HUES48 (cell line): ENCODE measurements at regions not wholly inside any gene's neighbourhood (a gene's known extent, or its start where the extent isn't known, plus 50 kb on each side); places are given as distances from the start of the nearest gene placed in this dataset.

Experiments used
- H3K27ac ChIP-seq: one replicate; pipeline ENCODE4 v1.7.0; 2013; ENCODE audit warnings: low read depth, low read length, inconsistent platforms
- H3K27me3 ChIP-seq: 2 replicates; pipeline ENCODE4 v1.6.1; 2013; ENCODE audit warnings: mild to moderate bottlenecking, low read length; ENCODE audit not compliant: control insufficient read depth, insufficient read depth
- H3K36me3 ChIP-seq: 2 replicates; pipeline ENCODE4 v1.6.1; 2013; ENCODE audit warnings: low read length; ENCODE audit not compliant: control insufficient read depth, insufficient read depth
- H3K4me1 ChIP-seq: 2 replicates; pipeline ENCODE4 v1.6.1; 2013; ENCODE audit warnings: mild to moderate bottlenecking, low read length; ENCODE audit not compliant: control insufficient read depth, insufficient read depth
- H3K4me3 ChIP-seq: 2 replicates; pipeline ENCODE4 v1.5.1; 2013; ENCODE audit warnings: mild to moderate bottlenecking, low read depth, low read length
- H3K9ac ChIP-seq: 2 replicates; pipeline ENCODE4 v1.6.1; 2013; ENCODE audit warnings: mild to moderate bottlenecking, low read depth, low read length, moderate library complexity
- H3K9me3 ChIP-seq: 2 replicates; pipeline ENCODE4 v1.6.1; 2013; ENCODE audit warnings: low read length; ENCODE audit not compliant: control insufficient read depth, insufficient read depth

- Histone ChIP-seq H3K9me3 (no peaks in the 10 kb centered on the region), H3K4me1 (no peaks in the 10 kb centered on the region), H3K36me3 (no peaks in the 10 kb centered on the region), H3K9ac (no peak overlapping the region), H3K27ac (no peak overlapping the region), H3K27me3 (no peaks in the 10 kb centered on the region), H3K4me3 (no peak overlapping the region)
Measured at GRCh38 chr13:21895779-21896178, 224.9 kb downstream of the FGF9 start.

DNA sequence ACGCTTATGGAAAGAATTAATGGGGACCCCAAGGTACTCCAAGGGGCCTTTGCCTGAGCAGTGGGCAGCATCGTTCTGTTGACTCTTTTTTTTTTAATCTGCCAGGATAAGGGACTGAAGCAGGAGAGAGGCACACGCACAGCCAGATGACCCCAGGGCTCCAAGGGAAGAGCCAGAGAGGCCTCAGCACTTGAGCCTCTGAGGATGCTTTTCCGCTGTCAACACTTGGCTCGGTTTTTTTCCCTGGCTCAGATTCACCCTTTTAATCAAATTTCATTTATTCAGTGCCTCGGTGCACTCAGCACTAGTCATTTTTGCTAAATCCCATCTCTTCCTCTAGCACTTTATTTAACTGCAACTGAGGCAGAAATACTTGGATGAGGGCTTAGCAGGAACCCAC, 226.3 kb downstream of the FGF9 start:
- H3K9ac ChIP-seq, result no peak overlapping the region
- H3K4me1 ChIP-seq, result no peaks in the 10 kb centered on the region
- no peak overlapping the region for H3K4me3 ChIP-seq
- H3K27me3 ChIP-seq, result no peaks in the 10 kb centered on the region
- H3K27ac ChIP-seq, result no peak overlapping the region
- H3K36me3 ChIP-seq, result no peaks in the 10 kb centered on the region
- no peaks in the 10 kb centered on the region for H3K9me3 ChIP-seq

GRCh38 chr13:21898459-21898858, 227.6 kb downstream of the FGF9 start:
- H3K4me1 ChIP-seq, result no peaks in the 10 kb centered on the region

GRCh38 chr13:21898945-21899344, 228.1 kb downstream of the FGF9 start:
- H3K27ac ChIP-seq, result no peak overlapping the region
- no peaks in the 10 kb centered on the region for H3K36me3 ChIP-seq
- no peaks in the 10 kb centered on the region for H3K9me3 ChIP-seq
- H3K9ac ChIP-seq, result no peak overlapping the region
- no peaks in the 10 kb centered on the region for H3K27me3 ChIP-seq
- H3K4me3 ChIP-seq, result no peak overlapping the region
- H3K4me1 ChIP-seq, result no peaks in the 10 kb centered on the region

More at GRCh38 chr13:21898459-21898858, 227.6 kb downstream of the FGF9 start:
- H3K27me3 ChIP-seq, result no peaks in the 10 kb centered on the region
- no peak overlapping the region for H3K9ac ChIP-seq
- no peak overlapping the region for H3K4me3 ChIP-seq
- no peaks in the 10 kb centered on the region for H3K36me3 ChIP-seq
- no peaks in the 10 kb centered on the region for H3K9me3 ChIP-seq
- no peak overlapping the region for H3K27ac ChIP-seq

DNA sequence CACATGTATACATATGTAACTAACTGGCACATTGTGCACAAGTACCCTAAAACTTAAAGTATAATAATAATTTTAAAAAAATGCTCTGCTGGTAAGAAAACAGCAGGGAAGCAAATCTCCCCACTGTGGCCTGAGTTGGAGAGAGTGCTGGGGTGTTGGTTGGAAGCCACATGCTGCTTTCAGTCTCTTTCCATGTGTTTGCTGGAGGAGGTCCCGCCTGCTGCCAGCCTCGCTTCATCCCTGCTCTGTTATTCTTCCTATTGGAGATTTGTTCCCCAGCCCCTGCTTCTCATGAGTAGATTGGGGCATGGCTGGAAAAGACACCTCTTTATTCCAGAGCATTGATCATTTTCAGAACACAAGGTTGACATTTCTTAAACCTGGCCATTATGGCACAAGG, 230.5 kb downstream of the FGF9 start:
- Histone ChIP-seq H3K9ac (no peak overlapping the region), H3K4me1 (no peaks in the 10 kb centered on the region), H3K27me3 (no peaks in the 10 kb centered on the region), H3K4me3 (no peak overlapping the region), H3K9me3 (no peaks in the 10 kb centered on the region), H3K27ac (no peak overlapping the region), H3K36me3 (no peaks in the 10 kb centered on the region)

DNA sequence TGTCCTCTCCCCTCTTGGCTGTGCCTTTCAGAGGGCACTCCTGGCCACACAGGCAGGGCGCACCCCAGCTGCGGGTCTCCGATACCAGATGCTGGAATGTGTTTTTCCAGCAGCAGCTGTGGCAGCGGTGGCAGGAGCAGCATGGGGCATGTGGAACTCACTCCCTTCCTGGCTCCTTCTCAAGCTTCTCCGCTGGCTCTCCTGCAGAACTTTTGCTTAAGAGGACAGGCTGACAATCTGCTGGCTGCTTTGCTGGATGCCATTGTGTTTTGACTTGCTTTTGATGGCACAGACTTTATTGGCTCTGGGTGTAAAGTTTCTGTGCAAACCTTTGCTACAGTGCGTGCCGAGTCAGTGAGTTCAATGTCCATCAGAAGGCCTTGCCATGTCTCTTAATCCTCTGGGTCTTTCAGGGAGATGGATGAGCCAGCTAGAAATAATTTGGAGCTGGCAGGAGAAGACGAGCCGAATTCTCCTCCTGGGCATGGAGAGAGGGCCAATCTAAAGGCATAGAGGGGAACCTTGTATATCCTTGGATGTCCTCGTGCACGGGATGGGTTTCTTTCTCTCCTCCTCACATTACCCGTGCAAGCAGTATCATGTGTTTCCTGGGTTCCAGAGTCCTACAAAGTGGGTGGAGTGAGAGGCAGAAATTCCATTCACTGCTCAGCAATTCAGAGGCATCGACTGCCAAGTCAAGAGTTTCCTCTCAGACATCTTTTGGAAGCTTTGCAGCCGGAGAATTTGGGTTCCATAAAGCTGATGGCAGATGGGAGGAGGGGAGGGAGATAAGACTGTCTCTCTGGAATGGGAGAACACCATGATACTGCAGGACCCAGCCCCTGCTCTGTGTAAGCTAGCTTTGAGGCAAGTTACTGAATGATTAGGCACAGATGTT, 231.2 kb downstream of the FGF9 start:
- H3K4me3 ChIP-seq, result no peak overlapping the region
- H3K27me3 ChIP-seq, result no peaks in the 10 kb centered on the region
- no peaks in the 10 kb centered on the region for H3K36me3 ChIP-seq
- H3K4me1 ChIP-seq, result no peaks in the 10 kb centered on the region
- H3K9me3 ChIP-seq, result no peaks in the 10 kb centered on the region
- no peak overlapping the region for H3K9ac ChIP-seq
- H3K27ac ChIP-seq, result no peak overlapping the region

DNA sequence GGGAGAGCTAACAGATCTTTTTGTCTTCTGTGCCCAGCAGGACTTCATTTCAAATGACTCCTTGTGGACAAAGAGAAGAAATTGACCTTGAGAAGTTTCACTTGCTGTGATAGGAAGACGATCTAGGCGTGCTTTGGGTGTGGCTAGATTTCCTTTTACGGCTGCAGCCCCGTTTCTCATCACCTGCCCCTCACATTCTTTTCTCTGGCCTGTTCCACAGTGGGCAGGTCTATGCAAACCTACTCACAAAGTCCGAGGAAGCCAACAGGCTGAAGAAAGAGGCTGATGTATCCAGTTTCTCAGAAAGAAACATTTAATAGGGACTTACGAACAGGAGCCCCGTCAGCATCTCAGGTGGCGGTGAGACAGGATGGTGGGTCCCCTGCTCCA, 231.8 kb downstream of the FGF9 start:
- no peaks in the 10 kb centered on the region for H3K36me3 ChIP-seq
- no peak overlapping the region for H3K9ac ChIP-seq
- H3K27ac ChIP-seq, result no peak overlapping the region
- H3K4me1 ChIP-seq, result no peaks in the 10 kb centered on the region
- no peaks in the 10 kb centered on the region for H3K9me3 ChIP-seq
- H3K4me3 ChIP-seq, result no peak overlapping the region
- no peaks in the 10 kb centered on the region for H3K27me3 ChIP-seq

- Histone ChIP-seq H3K27ac (no peak overlapping the region), H3K4me3 (no peak overlapping the region), H3K9ac (no peak overlapping the region), H3K9me3 (no peaks in the 10 kb centered on the region), H3K4me1 (no peaks in the 10 kb centered on the region), H3K27me3 (no peaks in the 10 kb centered on the region), H3K36me3 (no peaks in the 10 kb centered on the region)
Measured at GRCh38 chr13:21905486-21905885, 234.6 kb downstream of the FGF9 start.

DNA sequence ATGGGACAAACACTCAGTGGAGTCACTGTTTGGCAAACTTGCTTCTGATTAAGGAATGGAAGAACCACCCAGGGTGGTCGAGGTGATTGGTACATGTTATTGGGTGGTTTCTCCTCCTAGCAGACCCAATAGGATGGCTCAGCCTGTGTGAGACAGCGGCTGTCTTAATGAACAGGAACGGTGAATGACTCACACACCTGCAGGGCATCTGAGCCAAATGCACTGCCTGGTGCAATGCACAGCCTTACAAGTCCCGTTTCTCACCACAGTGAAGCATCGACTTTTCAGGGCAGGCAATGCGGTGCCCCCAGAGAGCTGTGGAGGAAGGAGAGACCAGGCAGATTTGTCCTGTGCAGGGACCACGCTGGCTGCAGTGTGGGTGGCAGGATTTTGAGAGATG, 238.5 kb downstream of the FGF9 start:
- no peaks in the 10 kb centered on the region for H3K27me3 ChIP-seq
- peaks cover 9% of the 10 kb centered on the region; the same call in 1 of the 2 replicates for H3K4me1 ChIP-seq
- no peak overlapping the region for H3K4me3 ChIP-seq
- H3K36me3 ChIP-seq, result no peaks in the 10 kb centered on the region
- H3K27ac ChIP-seq, result no peak overlapping the region
- H3K9me3 ChIP-seq, result no peaks in the 10 kb centered on the region
- no peak overlapping the region for H3K9ac ChIP-seq

- H3K4me1 ChIP-seq, result peaks cover 9% of the 10 kb centered on the region; the same call in 1 of the 2 replicates
- no peaks in the 10 kb centered on the region for H3K36me3 ChIP-seq
- no peak overlapping the region for H3K9ac ChIP-seq
- H3K4me3 ChIP-seq, result no peak overlapping the region
- no peaks in the 10 kb centered on the region for H3K27me3 ChIP-seq
- H3K27ac ChIP-seq, result no peak overlapping the region
- H3K9me3 ChIP-seq, result no peaks in the 10 kb centered on the region
Measured at GRCh38 chr13:21910546-21910945, 239.7 kb downstream of the FGF9 start.

DNA sequence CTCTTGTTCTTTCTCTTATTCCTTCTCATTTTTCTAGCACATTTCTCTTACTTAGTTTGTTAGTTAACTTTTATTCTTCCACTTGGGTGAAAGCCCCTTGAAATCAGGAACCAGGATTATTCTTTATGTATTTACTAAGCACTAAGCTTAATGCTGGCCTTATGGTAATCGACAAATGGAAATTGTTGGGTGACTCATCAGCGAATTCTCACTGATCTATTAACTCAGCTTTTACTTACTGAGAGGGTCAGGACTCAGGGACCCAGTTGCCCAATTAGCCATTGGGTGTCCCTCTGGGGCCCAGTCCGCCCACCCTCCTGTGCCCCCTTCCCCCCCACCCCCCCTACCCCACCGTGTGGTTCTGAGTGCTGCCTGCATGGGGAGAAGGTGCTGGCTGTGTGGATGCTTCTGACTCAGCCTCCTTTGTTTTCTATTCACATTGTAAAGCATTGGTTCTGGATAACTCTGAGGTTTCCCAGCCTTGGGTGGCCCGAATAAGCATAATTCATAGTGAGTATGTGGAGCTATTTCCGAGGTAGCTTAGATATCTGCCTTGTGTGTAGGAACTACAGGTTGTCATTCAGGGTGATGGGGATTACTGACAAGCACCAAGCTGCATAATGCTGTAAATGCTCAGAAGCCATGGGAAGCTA, 240.9 kb downstream of the FGF9 start:
- Histone ChIP-seq H3K27me3 (no peaks in the 10 kb centered on the region), H3K9ac (no peak overlapping the region), H3K9me3 (no peaks in the 10 kb centered on the region), H3K27ac (peak overlapping the region; percentile 79), H3K4me1 (peaks cover 9% of the 10 kb centered on the region; the same call in 1 of the 2 replicates), H3K4me3 (no peak overlapping the region), H3K36me3 (no peaks in the 10 kb centered on the region)
